HCT116 (cell line): ENCODE measurements at regions not wholly inside any gene's neighbourhood (a gene's known extent, or its start where the extent isn't known, plus 50 kb on each side); places are given as distances from the start of the nearest gene placed in this dataset.

Experiments used
- ATAC-seq: fragments of 200-7000 bp; cut with Tn5 transposase; 2 replicates; pipeline ENCODE4 v1.9.1; 2020; ENCODE audit warnings: mild to moderate bottlenecking, moderate library complexity
- BruUV-seq: library from RNA; stranded (reverse); fragments of 400-500 nt; replicated peaks from 2 replicates; lab custom pipeline; 2021; lab: Mats Ljungman, UMichigan
- CTCF ChIA-PET: fragments of 300-600 bp; sonication (Branson Sonifier 250); formaldehyde crosslinking; loops from one replicate; lab custom pipeline; 2021; ENCODE audit warnings: antibody characterized with exemption; lab: Charles Lee
- POLR2A ChIA-PET: fragments of 300-600, 350-600 bp; sonication (Branson Sonifier 250); formaldehyde crosslinking; loops from one replicate; lab custom pipeline; 2021; ENCODE audit warnings: antibody characterized with exemption; lab: Charles Lee
- RAD21 ChIA-PET, 2 experiments: fragments of 300-600 bp; sonication (Branson Sonifier 250); formaldehyde crosslinking; loops; one replicate each; lab custom pipeline; 2023; ENCODE audit warnings: low total read pairs in 2 of 2; ENCODE audit not compliant: uncharacterized antibody in 2 of 2, unreplicated experiment in 2 of 2, low non-redundant PET in 1 of 2; lab: Charles Lee
- DNase-seq: peaks from one replicate; pipeline ENCODE4 v3.0.0-alpha.2; 2010; ENCODE audit warnings: low read depth, low spot score
- H2AFZ ChIP-seq: fragments of 200-600 bp; shearing (Covaris generic), sonication (generic); 2 replicates; pipeline ENCODE4 v1.6.1; 2017; ENCODE audit warnings: low read depth, mixed run types, mixed read lengths, antibody characterized with exemption, low read length; ENCODE audit not compliant: poor library complexity, severe bottlenecking
- H3K27ac ChIP-seq: 2 replicates; pipeline ENCODE4 v1.5.1; 2012; ENCODE audit warnings: low read depth, low read length
- H3K27me3 ChIP-seq: fragments of 200-600 bp; sonication (generic); 2 replicates; pipeline ENCODE4 v1.6.1; 2016; ENCODE audit warnings: mixed run types, low read length, mixed read lengths; ENCODE audit not compliant: insufficient read depth
- H3K36me3 ChIP-seq, 2 experiments: fragments of 200-500 bp in 1 of 2; fragments of 200-600 bp in 1 of 2; sonication (Bioruptor generic) in 1 of 2; sonication (generic) in 1 of 2; 2 replicates each; pipeline versions ENCODE4 v1.5.1 to v1.6.1; 2014 to 2016; ENCODE audit warnings: low read length in 2 of 2, inconsistent platforms in 1 of 2, mixed read lengths in 1 of 2, mixed run types in 1 of 2; ENCODE audit not compliant: insufficient read depth in 2 of 2, control insufficient read depth in 1 of 2
- H3K4me1 ChIP-seq, 2 experiments: fragments of 200-600 bp in 1 of 2; sonication (generic) in 1 of 2; 2 replicates each; pipeline versions ENCODE4 v1.5.1 to v1.6.1; 2012 to 2017; ENCODE audit warnings: low read length in 2 of 2, inconsistent platforms in 1 of 2, mild to moderate bottlenecking in 1 of 2, mixed read lengths in 1 of 2, mixed run types in 1 of 2, moderate library complexity in 1 of 2; ENCODE audit not compliant: insufficient read depth in 2 of 2, control insufficient read depth in 1 of 2
- H3K4me2 ChIP-seq: fragments of 200-600 bp; sonication (generic); 2 replicates; pipeline ENCODE4 v1.6.1; 2017; ENCODE audit warnings: mixed run types, low read length, mixed read lengths
- H3K4me3 ChIP-seq, 2 experiments: fragments of 200-600 bp in 1 of 2; sonication (generic) in 1 of 2; replicated peaks in 1 of 2; 2 replicates each; pipeline ENCODE4 v1.5.1; 2011 to 2016; ENCODE audit warnings: low read length in 2 of 2, control low read depth in 1 of 2, low read depth in 1 of 2, mild to moderate bottlenecking in 1 of 2, mixed read lengths in 1 of 2, mixed run types in 1 of 2
- H3K79me2 ChIP-seq: fragments of 200-600 bp; sonication (generic); 2 replicates; pipeline ENCODE4 v1.6.1; 2017; ENCODE audit warnings: mild to moderate bottlenecking, mixed run types, low read length, moderate library complexity, mixed read lengths; ENCODE audit not compliant: insufficient read depth
- H3K9ac ChIP-seq: fragments of 200-600 bp; sonication (generic); 2 replicates; pipeline ENCODE4 v1.6.1; 2016; ENCODE audit warnings: low read length, mixed read lengths
- H3K9me2 ChIP-seq: fragments of 200-600 bp; sonication (generic), shearing (Covaris generic); 2 replicates; pipeline ENCODE4 v1.6.1; 2017; ENCODE audit warnings: mixed run types, mild to moderate bottlenecking, moderate library complexity; ENCODE audit not compliant: insufficient read depth
- H3K9me3 ChIP-seq, 2 experiments: fragments of 200-500 bp in 1 of 2; fragments of 200-600 bp in 1 of 2; sonication (Bioruptor generic) in 1 of 2; sonication (generic) in 1 of 2; 2 replicates each; pipeline ENCODE4 v1.6.1; 2014 to 2017; ENCODE audit warnings: low read length in 2 of 2, mixed read lengths in 2 of 2, inconsistent platforms in 1 of 2, low read depth in 1 of 2, mild to moderate bottlenecking in 1 of 2, mixed run types in 1 of 2, moderate library complexity in 1 of 2; ENCODE audit not compliant: control insufficient read depth in 1 of 2, insufficient read depth in 1 of 2
- H4K20me1 ChIP-seq: fragments of 200-600 bp; sonication (generic), shearing (Covaris generic); 2 replicates; pipeline ENCODE4 v1.6.1; 2017; ENCODE audit warnings: mixed run types, mild to moderate bottlenecking, moderate library complexity; ENCODE audit not compliant: insufficient read depth
- CBX3 ChIP-seq: IDR thresholded peaks from 2 replicates; pipeline ENCODE4 v1.6.1; 2012; ENCODE audit warnings: low read depth
- CEBPB ChIP-seq: IDR thresholded peaks from 2 replicates; pipeline ENCODE4 v1.6.1; 2012; ENCODE audit warnings: low read depth
- EGR1 ChIP-seq: IDR thresholded peaks from 2 replicates; pipeline ENCODE4 v1.6.1; 2012; ENCODE audit warnings: low read depth
- ELF1 ChIP-seq: IDR thresholded peaks from 2 replicates; pipeline ENCODE4 v1.6.1; 2012; ENCODE audit warnings: low read depth, borderline replicate concordance
- EZH2phosphoT487 ChIP-seq: fragments of 200-600 bp; IDR thresholded peaks from 2 replicates; pipeline ENCODE4 v1.6.1; 2018; ENCODE audit warnings: antibody characterized with exemption, borderline replicate concordance
- FOSL1 ChIP-seq: IDR thresholded peaks from 2 replicates; pipeline ENCODE4 v1.6.1; 2012; ENCODE audit warnings: low read depth
- JUND ChIP-seq: IDR thresholded peaks from 2 replicates; pipeline ENCODE4 v1.6.1; 2012
- POLR2A ChIP-seq: IDR thresholded peaks from 2 replicates; pipeline ENCODE4 v1.7.0; 2011; ENCODE audit warnings: borderline replicate concordance; ENCODE audit not compliant: insufficient read depth, insufficient read length; ENCODE audit errors: extremely low read depth
- SP1 ChIP-seq: IDR thresholded peaks from 2 replicates; pipeline ENCODE4 v1.6.1; 2012; ENCODE audit warnings: low read depth
- TCF7L2 ChIP-seq: IDR thresholded peaks from 2 replicates; pipeline ENCODE4 v1.7.0; 2011; ENCODE audit warnings: borderline replicate concordance, inconsistent platforms; ENCODE audit not compliant: insufficient read depth, insufficient read length; ENCODE audit errors: extremely low read depth
- YY1 ChIP-seq: IDR thresholded peaks from 2 replicates; pipeline ENCODE4 v1.6.1; 2011; ENCODE audit warnings: low read length, low read depth, moderate library complexity, mild to moderate bottlenecking; ENCODE audit not compliant: insufficient replicate concordance; ENCODE audit errors: extremely low read depth
- intact Hi-C: fragments of 100-400 bp; cut with micrococcal nuclease; formaldehyde crosslinking; loops from 2 replicates; pipeline ENCODE4 v1.10.0; 2022
- TF ChIP-seq, protein P1 (sequence below): IDR thresholded peaks from 2 replicates; pipeline ENCODE4 v1.6.1; 2012
- TF ChIP-seq, protein P2 (sequence below), 3 experiments: fragments of 200-600 bp in 1 of 3; sonication (generic) in 1 of 3; IDR thresholded peaks in 2 of 3; conservative IDR thresholded peaks in 1 of 3; 2 replicates each; pipeline ENCODE4 v1.5.1; 2012 to 2017; ENCODE audit warnings: low read depth in 2 of 3, low read length in 2 of 3, antibody characterized with exemption in 1 of 3, borderline replicate concordance in 1 of 3, control low read depth in 1 of 3, mild to moderate bottlenecking in 1 of 3, mixed read lengths in 1 of 3, mixed run types in 1 of 3, moderate library complexity in 1 of 3; ENCODE audit not compliant: insufficient read depth in 1 of 3
- TF ChIP-seq, protein P3 (sequence below): IDR thresholded peaks from 2 replicates; pipeline ENCODE4 v1.6.1; 2011; ENCODE audit warnings: mild to moderate bottlenecking, low read length, moderate library complexity; ENCODE audit not compliant: insufficient replicate concordance; ENCODE audit errors: extremely low read depth

DNA sequence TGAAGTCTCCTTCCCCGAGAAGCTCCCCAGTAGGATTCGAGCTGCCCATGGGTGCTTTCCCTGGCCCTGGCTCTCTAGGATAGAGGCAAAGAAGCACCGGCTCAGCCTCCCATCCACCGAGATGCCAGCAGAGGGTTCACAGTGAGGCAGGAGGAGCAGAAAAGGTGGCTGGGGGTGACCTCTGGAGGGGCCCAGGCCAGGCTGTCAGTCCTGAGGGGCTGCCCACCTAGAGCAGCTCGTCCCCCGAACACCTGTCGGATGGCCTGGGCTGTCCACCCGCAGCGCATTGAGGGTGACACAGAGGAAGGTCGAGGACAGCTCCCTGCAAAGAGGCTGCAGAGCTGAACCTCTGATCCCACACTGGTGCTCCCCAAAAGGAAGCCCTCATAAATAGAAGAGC lies 167.2 kb upstream of the PPP2R2D start:
- intact Hi-C loops, result no loop called here
- H3K27me3 ChIP-seq, result no peaks in the 10 kb centered on the region
- H3K79me2 ChIP-seq, result no peaks in the 10 kb centered on the region
- ChIA-PET RAD21 (no interaction called here), POLR2A (no interaction called here), CTCF (no interaction called here)
- no peak overlapping the region for H3K9ac ChIP-seq
- H3K4me2 ChIP-seq, result no peak overlapping the region
- H3K4me3 ChIP-seq, result no peak overlapping the region
- TF ChIP-seq JUND (no peak), POLR2A (no peak), FOSL1 (no peak), CBX3 (no peak), SP1 (no peak), YY1 (no peak), TCF7L2 (no peak), ELF1 (no peak), CEBPB (no peak), EZH2phosphoT487 (no peak), EGR1 (no peak)
- TF ChIP-seq, protein P1, sequence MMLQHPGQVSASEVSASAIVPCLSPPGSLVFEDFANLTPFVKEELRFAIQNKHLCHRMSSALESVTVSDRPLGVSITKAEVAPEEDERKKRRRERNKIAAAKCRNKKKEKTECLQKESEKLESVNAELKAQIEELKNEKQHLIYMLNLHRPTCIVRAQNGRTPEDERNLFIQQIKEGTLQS, result no peak
- TF ChIP-seq, protein P2, sequence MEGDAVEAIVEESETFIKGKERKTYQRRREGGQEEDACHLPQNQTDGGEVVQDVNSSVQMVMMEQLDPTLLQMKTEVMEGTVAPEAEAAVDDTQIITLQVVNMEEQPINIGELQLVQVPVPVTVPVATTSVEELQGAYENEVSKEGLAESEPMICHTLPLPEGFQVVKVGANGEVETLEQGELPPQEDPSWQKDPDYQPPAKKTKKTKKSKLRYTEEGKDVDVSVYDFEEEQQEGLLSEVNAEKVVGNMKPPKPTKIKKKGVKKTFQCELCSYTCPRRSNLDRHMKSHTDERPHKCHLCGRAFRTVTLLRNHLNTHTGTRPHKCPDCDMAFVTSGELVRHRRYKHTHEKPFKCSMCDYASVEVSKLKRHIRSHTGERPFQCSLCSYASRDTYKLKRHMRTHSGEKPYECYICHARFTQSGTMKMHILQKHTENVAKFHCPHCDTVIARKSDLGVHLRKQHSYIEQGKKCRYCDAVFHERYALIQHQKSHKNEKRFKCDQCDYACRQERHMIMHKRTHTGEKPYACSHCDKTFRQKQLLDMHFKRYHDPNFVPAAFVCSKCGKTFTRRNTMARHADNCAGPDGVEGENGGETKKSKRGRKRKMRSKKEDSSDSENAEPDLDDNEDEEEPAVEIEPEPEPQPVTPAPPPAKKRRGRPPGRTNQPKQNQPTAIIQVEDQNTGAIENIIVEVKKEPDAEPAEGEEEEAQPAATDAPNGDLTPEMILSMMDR (IDR thresholded peaks at IDR 0.05 in 2 of 3, conservative IDR thresholded peaks at IDR 0.05 in 1 of 3; ENCODE audit: borderline replicate concordance in 1 of 3, insufficient read depth in 1 of 3, low read depth in 2 of 3, low read length in 2 of 3), result no peak
- TF ChIP-seq, protein P3, sequence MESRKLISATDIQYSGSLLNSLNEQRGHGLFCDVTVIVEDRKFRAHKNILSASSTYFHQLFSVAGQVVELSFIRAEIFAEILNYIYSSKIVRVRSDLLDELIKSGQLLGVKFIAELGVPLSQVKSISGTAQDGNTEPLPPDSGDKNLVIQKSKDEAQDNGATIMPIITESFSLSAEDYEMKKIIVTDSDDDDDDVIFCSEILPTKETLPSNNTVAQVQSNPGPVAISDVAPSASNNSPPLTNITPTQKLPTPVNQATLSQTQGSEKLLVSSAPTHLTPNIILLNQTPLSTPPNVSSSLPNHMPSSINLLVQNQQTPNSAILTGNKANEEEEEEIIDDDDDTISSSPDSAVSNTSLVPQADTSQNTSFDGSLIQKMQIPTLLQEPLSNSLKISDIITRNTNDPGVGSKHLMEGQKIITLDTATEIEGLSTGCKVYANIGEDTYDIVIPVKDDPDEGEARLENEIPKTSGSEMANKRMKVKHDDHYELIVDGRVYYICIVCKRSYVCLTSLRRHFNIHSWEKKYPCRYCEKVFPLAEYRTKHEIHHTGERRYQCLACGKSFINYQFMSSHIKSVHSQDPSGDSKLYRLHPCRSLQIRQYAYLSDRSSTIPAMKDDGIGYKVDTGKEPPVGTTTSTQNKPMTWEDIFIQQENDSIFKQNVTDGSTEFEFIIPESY, result no peak
- no peaks in the 10 kb centered on the region for H3K9me2 ChIP-seq
- no peaks in the 10 kb centered on the region for H3K4me1 ChIP-seq
- no peaks in the 10 kb centered on the region for H3K9me3 ChIP-seq
- no peak overlapping the region for H3K27ac ChIP-seq
- DNase-seq (no peak), ATAC-seq (no peak)
- H4K20me1 ChIP-seq, result no peaks in the 10 kb centered on the region
- H2AFZ ChIP-seq, result no peak overlapping the region
- no TSS peak for BruUV-seq
- H3K36me3 ChIP-seq, result no peaks in the 10 kb centered on the region
